H1 (cell line): ENCODE measurements at regions not wholly inside any gene's neighbourhood (a gene's known extent, or its start where the extent isn't known, plus 50 kb on each side); places are given as distances from the start of the nearest gene placed in this dataset.

Experiments
- CTCF ChIA-PET: fragments of 300-600 bp; sonication (Branson Sonifier 250); formaldehyde crosslinking; loops from one replicate; lab custom pipeline; 2021; ENCODE audit not compliant: partially characterized antibody; lab: Charles Lee
- POLR2A ChIA-PET: fragments of 300-600 bp; sonication (Branson Sonifier 250); formaldehyde crosslinking; loops from one replicate; lab custom pipeline; 2021; ENCODE audit warnings: inconsistent platforms; ENCODE audit not compliant: partially characterized antibody; lab: Charles Lee
- DNase-seq, 2 experiments: peaks; one replicate each; pipeline versions ENCODE4 v3.0.0 to v3.0.0-alpha.2; 2010 to 2022; ENCODE audit warnings: low spot score in 2 of 2, low read depth in 1 of 2, mixed read lengths in 1 of 2
- FAIRE-seq: peaks from 2 replicates; lab custom pipeline; 2011; peaks lifted over from hg19 to GRCh38; lab: Jason Lieb, UNC
- H2AFZ ChIP-seq: 2 replicates; pipeline ENCODE4 v1.8.1; 2012; ENCODE audit warnings: low read length, inconsistent platforms
- H2AK5ac ChIP-seq: 2 replicates; pipeline ENCODE4 v1.6.1; 2013; ENCODE audit warnings: low read depth, low read length
- H2BK120ac ChIP-seq: replicated peaks from 2 replicates; pipeline ENCODE3; 2013; ENCODE audit warnings: low read depth, low read length, inconsistent platforms
- H2BK12ac ChIP-seq: 2 replicates; pipeline ENCODE4 v1.6.1; 2013; ENCODE audit warnings: low read depth, low read length
- H2BK15ac ChIP-seq: 2 replicates; pipeline ENCODE4 v1.6.1; 2013; ENCODE audit warnings: low read length
- H2BK20ac ChIP-seq: 2 replicates; pipeline ENCODE4 v1.6.1; 2013; ENCODE audit warnings: low read length
- H2BK5ac ChIP-seq: 2 replicates; pipeline ENCODE4 v1.6.1; 2013; ENCODE audit warnings: low read depth, low read length
- H3K14ac ChIP-seq: 2 replicates; pipeline ENCODE4 v1.6.1; 2013; ENCODE audit warnings: inconsistent platforms; ENCODE audit not compliant: insufficient read length
- H3K18ac ChIP-seq: 2 replicates; pipeline ENCODE4 v1.6.1; 2013; ENCODE audit warnings: low read length; ENCODE audit errors: extremely low read depth
- H3K23ac ChIP-seq: 2 replicates; pipeline ENCODE4 v1.6.1; 2013; ENCODE audit warnings: inconsistent platforms; ENCODE audit not compliant: insufficient read length
- H3K23me2 ChIP-seq: 2 replicates; pipeline ENCODE4 v1.6.1; 2013; ENCODE audit warnings: low read depth, low read length
- H3K27ac ChIP-seq: 2 replicates; pipeline ENCODE4 v1.6.1; 2011; ENCODE audit warnings: low read depth, low read length, inconsistent platforms
- H3K27me3 ChIP-seq, 4 experiments: replicated peaks in 1 of 4; 1 replicate in 1 of 4; 2 replicates in 3 of 4; pipeline versions ENCODE4 v1.6.1 to v1.8.1; 2011 to 2013; ENCODE audit warnings: low read length in 3 of 4, mild to moderate bottlenecking in 3 of 4, inconsistent platforms in 2 of 4, mixed read lengths in 2 of 4, moderate library complexity in 1 of 4; ENCODE audit not compliant: control insufficient read depth in 3 of 4, insufficient read depth in 3 of 4; ENCODE audit errors: extremely low read depth in 1 of 4
- H3K36me3 ChIP-seq, 4 experiments: 2 replicates each; pipeline versions ENCODE4 v1.6.1 to v1.8.1; 2011 to 2013; ENCODE audit warnings: mild to moderate bottlenecking in 4 of 4, low read length in 3 of 4, moderate library complexity in 2 of 4, control low read depth in 1 of 4, inconsistent platforms in 1 of 4; ENCODE audit not compliant: insufficient read depth in 4 of 4, control insufficient read depth in 2 of 4
- H3K4ac ChIP-seq: replicated peaks from 2 replicates; pipeline ENCODE3; 2013; ENCODE audit warnings: low read length, low read depth, mixed read lengths, inconsistent platforms; ENCODE audit not compliant: insufficient read length
- H3K4me1 ChIP-seq, 4 experiments: replicated peaks in 1 of 4; 1 replicate in 1 of 4; 2 replicates in 3 of 4; pipeline versions ENCODE4 v1.6.1 to v1.8.1; 2011 to 2013; ENCODE audit warnings: low read length in 3 of 4, inconsistent platforms in 2 of 4, mixed read lengths in 1 of 4; ENCODE audit not compliant: insufficient read depth in 4 of 4, control insufficient read depth in 3 of 4
- H3K4me2 ChIP-seq, 2 experiments: 2 replicates each; pipeline versions ENCODE4 v1.6.1 to v1.8.1; 2011 to 2013; ENCODE audit warnings: low read depth in 2 of 2, low read length in 2 of 2, control low read depth in 1 of 2, inconsistent platforms in 1 of 2, mild to moderate bottlenecking in 1 of 2; ENCODE audit not compliant: insufficient read depth in 1 of 2
- H3K4me3 ChIP-seq, 4 experiments: fragments of 200-600, 300-600 bp in 1 of 4; sonication (generic), shearing (Covaris generic), sonication (Bioruptor Twin) in 1 of 4; 2 replicates each; pipeline versions ENCODE4 v1.5.1 to v1.8.1; 2011 to 2016; ENCODE audit warnings: low read length in 4 of 4, low read depth in 3 of 4, control low read depth in 2 of 4, inconsistent platforms in 2 of 4, mild to moderate bottlenecking in 2 of 4, mixed read lengths in 1 of 4, moderate library complexity in 1 of 4; ENCODE audit not compliant: insufficient read depth in 2 of 4; ENCODE audit errors: extremely low read depth in 1 of 4
- H3K56ac ChIP-seq: replicated peaks from 2 replicates; pipeline ENCODE3; 2013; ENCODE audit warnings: low read depth, mild to moderate bottlenecking, mixed read lengths, low read length, inconsistent platforms; ENCODE audit not compliant: insufficient read length
- H3K79me1 ChIP-seq: 2 replicates; pipeline ENCODE4 v1.6.1; 2013; ENCODE audit warnings: low read depth, low read length, control low read depth
- H3K79me2 ChIP-seq, 2 experiments: 2 replicates each; pipeline versions ENCODE4 v1.6.1 to v1.8.1; 2012 to 2013; ENCODE audit warnings: low read length in 2 of 2, mild to moderate bottlenecking in 2 of 2, inconsistent platforms in 1 of 2; ENCODE audit not compliant: insufficient read depth in 2 of 2, control insufficient read depth in 1 of 2
- H3K9ac ChIP-seq, 4 experiments: replicated peaks in 1 of 4; 1 replicate in 1 of 4; 2 replicates in 3 of 4; pipeline versions ENCODE4 v1.6.1 to v1.8.1; 2011 to 2013; ENCODE audit warnings: low read depth in 3 of 4, low read length in 3 of 4, control low read depth in 2 of 4, mild to moderate bottlenecking in 2 of 4, moderate library complexity in 2 of 4, inconsistent platforms in 1 of 4; ENCODE audit errors: extremely low read depth in 1 of 4
- H3K9me3 ChIP-seq, 2 experiments: 2 replicates each; pipeline versions ENCODE4 v1.6.1 to v1.8.1; 2012 to 2013; ENCODE audit warnings: mild to moderate bottlenecking in 2 of 2, moderate library complexity in 2 of 2, control low read depth in 1 of 2, inconsistent platforms in 1 of 2, low read depth in 1 of 2, low read length in 1 of 2, mixed read lengths in 1 of 2; ENCODE audit not compliant: insufficient read depth in 2 of 2
- H4K20me1 ChIP-seq, 2 experiments: replicated peaks in 1 of 2; 2 replicates each; pipeline versions ENCODE3 to v1.8.1; 2011 to 2013; ENCODE audit warnings: inconsistent platforms in 2 of 2, low read length in 2 of 2, mild to moderate bottlenecking in 1 of 2; ENCODE audit not compliant: insufficient read depth in 2 of 2, control insufficient read depth in 1 of 2
- H4K5ac ChIP-seq: 2 replicates; pipeline ENCODE4 v1.6.1; 2013; ENCODE audit warnings: low read length, low read depth, mixed read lengths, inconsistent platforms; ENCODE audit not compliant: insufficient read length
- H4K8ac ChIP-seq: 2 replicates; pipeline ENCODE4 v1.8.0; 2013; ENCODE audit warnings: mild to moderate bottlenecking, moderate library complexity, low read length, inconsistent platforms; ENCODE audit not compliant: insufficient read depth; ENCODE audit errors: extremely low read depth
- H4K91ac ChIP-seq: replicated peaks from 2 replicates; pipeline ENCODE3; 2013; ENCODE audit warnings: low read length, mixed read lengths, inconsistent platforms; ENCODE audit not compliant: insufficient read length
- BACH1 ChIP-seq: IDR thresholded peaks from 2 replicates; pipeline ENCODE4 v1.6.1; 2012; ENCODE audit warnings: low read length, improper control_type of control experiment
- BCL11A ChIP-seq, 2 experiments: IDR thresholded peaks; one replicate each; pipeline ENCODE4 v1.6.1; 2011; ENCODE audit warnings: low read depth in 2 of 2, low read length in 2 of 2, mild to moderate bottlenecking in 2 of 2
- CBX5 ChIP-seq: fragments of 300-800, 300-1000 bp; sonication (generic); IDR thresholded peaks from 2 replicates; pipeline ENCODE4 v1.7.1; 2016; ENCODE audit warnings: antibody characterized with exemption, low read length, low read depth
- CEBPB ChIP-seq: IDR thresholded peaks from 2 replicates; pipeline ENCODE4 v1.6.1; 2012; ENCODE audit warnings: low read depth, low read length
- CHD2 ChIP-seq: IDR thresholded peaks from 2 replicates; pipeline ENCODE4 v1.6.1; 2012; ENCODE audit warnings: low read length, improper control_type of control experiment
- CTBP2 ChIP-seq: IDR thresholded peaks from 2 replicates; pipeline ENCODE4 v1.7.0; 2011; ENCODE audit warnings: borderline replicate concordance, mild to moderate bottlenecking, moderate library complexity, mixed read lengths, low read length; ENCODE audit not compliant: insufficient read depth, insufficient read length
- EP300 ChIP-seq, 2 experiments: IDR thresholded peaks; 1 replicate in 1 of 2; 2 replicates in 1 of 2; pipeline ENCODE4 v1.6.1; 2011 to 2012; ENCODE audit warnings: low read depth in 2 of 2, low read length in 2 of 2, mild to moderate bottlenecking in 2 of 2, borderline replicate concordance in 1 of 2, inconsistent platforms in 1 of 2, moderate library complexity in 1 of 2
- EZH2 ChIP-seq: fragments of 200-600 bp; sonication (generic); IDR thresholded peaks from 2 replicates; pipeline ENCODE4 v1.7.1; 2012; ENCODE audit warnings: low read depth, mild to moderate bottlenecking, moderate library complexity, low read length, inconsistent platforms; ENCODE audit not compliant: severe bottlenecking
- JUND ChIP-seq: IDR thresholded peaks from 2 replicates; pipeline ENCODE4 v1.6.1; 2011; ENCODE audit warnings: mild to moderate bottlenecking, improper control_type of control experiment, low read length
- KDM5A ChIP-seq: fragments of 200-600 bp; IDR thresholded peaks from 2 replicates; pipeline ENCODE4 v1.7.1; 2012; ENCODE audit warnings: mild to moderate bottlenecking, low read length, inconsistent platforms, mixed read lengths
- POU5F1 ChIP-seq: IDR thresholded peaks from 2 replicates; pipeline ENCODE4 v1.6.1; 2011; ENCODE audit warnings: low read depth, mild to moderate bottlenecking, low read length, moderate library complexity
- RFX5 ChIP-seq: IDR thresholded peaks from 2 replicates; pipeline ENCODE4 v1.6.1; 2011; ENCODE audit warnings: low read depth, low read length, improper control_type of control experiment, borderline replicate concordance
- SIRT6 ChIP-seq: IDR thresholded peaks from one replicate; pipeline ENCODE4 v1.7.1; 2012; ENCODE audit warnings: low read length, inconsistent platforms
- SIX5 ChIP-seq: IDR thresholded peaks from 2 replicates; pipeline ENCODE4 v1.6.1; 2011; ENCODE audit warnings: mild to moderate bottlenecking, low read depth, low read length
- SP1 ChIP-seq: IDR thresholded peaks from 2 replicates; pipeline ENCODE4 v1.6.1; 2011; ENCODE audit warnings: low read depth, low read length
- SP2 ChIP-seq: IDR thresholded peaks from 2 replicates; pipeline ENCODE4 v1.6.1; 2012; ENCODE audit warnings: mild to moderate bottlenecking, low read length, inconsistent platforms
- whole genome bisulfite sequencing, 2 experiments: shearing (Covaris generic) in 1 of 2; methylation state at CpG; one replicate each; pipeline versions ENCODE4 v1.1.6 to v1.1.7; 2013 to 2015; ENCODE audit warnings: low lambda C conversion rate in 2 of 2, mixed read lengths in 2 of 2, inconsistent platforms in 1 of 2, low coverage in 1 of 2, missing lambda C conversion rate in 1 of 2; ENCODE audit not compliant: insufficient replicate concordance in 2 of 2, insufficient coverage in 1 of 2, insufficient read length in 1 of 2; ENCODE audit errors: extremely low coverage in 1 of 2, missing lambda C conversion rate in 1 of 2; 5-methylcytosine and 5-hydroxymethylcytosine counted together
- TF ChIP-seq, protein P1 (sequence below): IDR thresholded peaks from 2 replicates; pipeline ENCODE4 v1.6.1; 2012; ENCODE audit warnings: inconsistent platforms

DNA sequence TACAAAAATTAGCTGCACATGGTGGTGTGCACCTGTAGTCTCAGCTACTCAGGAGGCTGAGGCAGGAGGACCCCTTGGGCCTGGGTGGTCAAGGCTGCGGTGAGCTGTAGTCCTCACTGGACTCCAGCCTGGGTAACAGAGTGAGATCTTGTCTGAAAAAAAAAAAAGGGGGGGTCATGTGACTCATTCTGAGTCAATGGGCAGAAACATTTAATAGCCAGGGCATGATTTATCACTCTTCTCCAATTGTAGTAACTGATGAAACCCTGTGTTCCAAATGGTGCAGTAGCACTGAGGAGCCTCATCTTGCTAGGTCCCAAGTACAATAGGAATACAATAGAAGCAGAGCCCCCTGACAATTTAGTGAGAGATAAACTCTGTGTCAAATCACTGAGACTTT, 78.9 kb upstream of the CCDC68 start:
- POLR2A ChIA-PET, result no interaction called here

More for the DNA sequence above, 78.9 kb upstream of the CCDC68 start:
- Histone ChIP-seq H3K14ac (no peak overlapping the region), H2BK12ac (no peak overlapping the region), H4K20me1 (no peaks in the 10 kb centered on the region), H3K4me3 (no peak overlapping the region), H3K18ac (no peak overlapping the region), H3K36me3 (no peaks in the 10 kb centered on the region), H3K27ac (no peak overlapping the region), H3K4ac (no peak overlapping the region), H3K79me2 (no peaks in the 10 kb centered on the region), H3K79me1 (no peaks in the 10 kb centered on the region), H2BK15ac (no peak overlapping the region), H3K9ac (no peak overlapping the region), H3K27me3 (no peaks in the 10 kb centered on the region), H3K9me3 (no peaks in the 10 kb centered on the region), H2AK5ac (no peak overlapping the region), H3K56ac (no peak overlapping the region), H4K5ac (no peak overlapping the region), H3K23me2 (no peaks in the 10 kb centered on the region), H3K23ac (no peak overlapping the region), H2BK20ac (no peak overlapping the region), H2AFZ (no peak overlapping the region), H2BK120ac (no peak overlapping the region), H3K4me1 (no peaks in the 10 kb centered on the region), H4K91ac (no peak overlapping the region), H2BK5ac (no peak overlapping the region), H3K4me2 (no peak overlapping the region), H4K8ac (no peak overlapping the region)
- CTCF ChIA-PET, result no interaction called here
- DNase-seq, result no peak
- 100% methylated on average over 1 of the region's 1 CpG; no CpG with 5 or more reads in 1 of the 2 experiments for WGBS, 2 experiments
- TF ChIP-seq SP2 (no peak), CBX5 (no peak), SIX5 (no peak), SP1 (no peak), RFX5 (no peak), BCL11A (IDR thresholded peaks at IDR 0.05; ENCODE audit: low read depth in 2 of 2, low read length in 2 of 2) (no peak), CHD2 (no peak), BACH1 (no peak), EZH2 (no peak), CTBP2 (no peak), SIRT6 (no peak), CEBPB (no peak), JUND (no peak), POU5F1 (no peak), KDM5A (no peak), EP300 (IDR thresholded peaks at IDR 0.05; ENCODE audit: borderline replicate concordance in 1 of 2, low read depth in 2 of 2, low read length in 2 of 2) (no peak)
- TF ChIP-seq, protein P1, sequence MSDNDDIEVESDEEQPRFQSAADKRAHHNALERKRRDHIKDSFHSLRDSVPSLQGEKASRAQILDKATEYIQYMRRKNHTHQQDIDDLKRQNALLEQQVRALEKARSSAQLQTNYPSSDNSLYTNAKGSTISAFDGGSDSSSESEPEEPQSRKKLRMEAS, result no peak
- FAIRE-seq, result no peak
